Left renal cortex interstitium (tissue), 4 donors: ENCODE measurements at regions not wholly inside any gene's neighbourhood (a gene's known extent, or its start where the extent isn't known, plus 50 kb on each side); places are given as distances from the start of the nearest gene placed in this dataset.

Experiments used
- DNase-seq, 4 donors: peaks; one replicate each; pipeline ENCODE4 v3.0.0-alpha.2; 2013; ENCODE audit warnings: low read depth in 4 of 4, low spot score in 2 of 4, missing footprints in 1 of 4

- no peak for DNase-seq
Observed at GRCh38 chr1:4531842-4532241, 122.6 kb upstream of the AJAP1 start.

GRCh38 chr1:4532656-4533055 lies 121.8 kb upstream of the AJAP1 start:
- DNase-seq, result no peak

DNA sequence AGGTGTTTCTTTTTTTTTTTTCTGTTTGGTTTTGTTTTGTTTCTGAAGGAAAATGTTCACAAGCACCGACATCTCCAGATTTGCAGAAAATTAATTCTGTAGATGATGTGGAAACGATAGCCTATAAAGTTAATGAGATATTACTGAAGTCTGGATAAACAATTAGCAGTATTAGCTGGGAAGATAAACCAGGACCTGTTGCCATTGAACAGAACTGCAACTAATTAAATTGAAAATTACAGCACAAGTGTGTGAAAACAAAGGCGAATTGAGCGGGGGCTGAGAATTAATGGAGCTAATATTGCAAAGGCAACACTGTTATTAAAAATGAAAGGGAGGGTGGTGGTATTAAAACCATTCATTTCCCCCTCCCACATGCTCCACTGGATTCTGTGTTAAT lies 107.5 kb upstream of the AJAP1 start:
- no peak for DNase-seq

DNA sequence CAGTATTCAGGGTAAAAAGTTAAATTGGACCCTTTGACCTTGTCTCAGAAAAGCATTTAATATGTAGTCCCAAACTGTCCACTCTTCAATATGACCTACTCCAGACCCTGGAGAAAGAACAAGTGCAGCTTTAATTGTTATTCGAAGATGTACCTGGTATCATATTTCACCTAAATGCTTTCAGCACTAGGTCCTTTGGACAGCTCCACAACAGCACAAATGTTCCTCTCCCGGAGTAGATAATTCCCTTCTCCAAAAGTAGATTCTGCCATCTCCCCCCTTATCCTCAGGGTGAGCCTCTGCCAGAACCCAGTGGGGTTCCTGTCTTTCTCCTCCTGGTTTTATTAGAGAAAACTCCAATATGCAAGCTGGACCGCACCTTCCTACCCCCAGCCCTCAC lies 104.5 kb upstream of the AJAP1 start:
- no peak for DNase-seq

GRCh38 chr1:4550941-4551340 lies 103.5 kb upstream of the AJAP1 start:
- no peak for DNase-seq

- DNase-seq, result no peak
Observed at GRCh38 chr1:4551706-4552105, 102.7 kb upstream of the AJAP1 start.

GRCh38 chr1:4553761-4554160 lies 100.6 kb upstream of the AJAP1 start:
- DNase-seq, result no peak

GRCh38 chr1:4554271-4554865 lies 100.0 kb upstream of the AJAP1 start:
- no peak for DNase-seq

DNA sequence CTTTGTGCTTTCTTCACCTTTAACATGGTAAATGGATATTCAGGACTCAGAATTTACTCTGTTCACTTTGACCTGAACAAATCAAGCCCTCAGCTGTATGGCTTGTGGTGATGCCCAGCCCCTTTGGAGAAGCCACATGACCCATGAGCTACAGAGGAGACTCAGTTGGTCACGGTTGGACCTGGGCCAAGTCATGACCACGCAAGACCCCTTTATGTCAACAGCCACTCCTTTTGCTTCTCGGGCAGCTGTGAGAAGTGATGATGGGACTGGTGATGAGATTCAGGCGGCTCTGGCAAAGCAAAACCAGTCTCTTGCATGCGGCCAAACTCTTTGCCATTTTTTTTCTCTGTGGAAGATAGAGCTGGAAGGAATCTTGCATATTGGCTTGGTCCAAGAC lies 96.5 kb upstream of the AJAP1 start:
- DNase-seq, result no peak

GRCh38 chr1:4561205-4561604 lies 93.2 kb upstream of the AJAP1 start:
- DNase-seq, result no peak

DNA sequence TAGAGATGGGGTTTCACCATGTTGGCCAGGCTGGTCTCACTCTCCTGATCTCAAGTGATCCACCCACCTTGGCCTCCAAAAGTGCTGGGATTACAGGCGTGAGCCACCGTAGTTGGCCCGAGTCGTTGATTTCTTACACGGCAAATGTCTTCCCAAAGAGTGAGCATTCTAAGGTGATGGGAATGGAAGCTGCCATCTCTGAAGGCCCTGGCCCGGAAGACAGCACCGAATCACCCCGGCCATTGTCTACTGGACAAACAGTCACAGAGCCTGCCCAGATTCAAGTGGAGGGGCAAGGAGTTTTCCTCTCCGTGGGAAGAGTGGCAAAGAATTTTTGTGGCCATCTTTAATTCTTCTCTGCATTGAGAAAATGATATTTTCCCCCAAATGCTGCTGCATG lies 92.1 kb upstream of the AJAP1 start:
- no peak for DNase-seq

DNA sequence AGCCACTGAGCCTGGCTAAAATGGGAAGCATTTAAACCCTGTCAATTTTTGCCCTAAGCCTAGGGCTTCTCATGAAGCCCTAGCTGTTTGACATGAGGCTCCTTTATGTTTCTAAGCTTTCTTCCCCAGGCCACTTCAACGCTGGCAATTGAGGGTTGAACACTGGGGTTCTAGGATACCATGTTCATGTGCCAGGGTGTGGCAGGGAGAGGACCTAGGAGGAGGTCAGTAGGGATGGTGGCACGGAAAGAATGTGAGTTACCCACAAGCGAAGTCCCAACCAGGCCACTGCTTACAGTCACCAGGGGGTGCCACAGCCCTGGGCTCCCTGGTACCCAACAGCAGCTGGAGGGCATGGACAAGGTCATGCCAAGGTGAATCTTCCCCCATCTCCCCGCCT lies 90.8 kb upstream of the AJAP1 start:
- DNase-seq, result no peak

- no peak for DNase-seq
Observed at GRCh38 chr1:4564051-4564450, 90.4 kb upstream of the AJAP1 start.

- DNase-seq, result no peak
Observed at GRCh38 chr1:4565166-4565565, 89.2 kb upstream of the AJAP1 start.

- DNase-seq, result no peak
Observed at GRCh38 chr1:4565801-4566449, 88.5 kb upstream of the AJAP1 start.

DNA sequence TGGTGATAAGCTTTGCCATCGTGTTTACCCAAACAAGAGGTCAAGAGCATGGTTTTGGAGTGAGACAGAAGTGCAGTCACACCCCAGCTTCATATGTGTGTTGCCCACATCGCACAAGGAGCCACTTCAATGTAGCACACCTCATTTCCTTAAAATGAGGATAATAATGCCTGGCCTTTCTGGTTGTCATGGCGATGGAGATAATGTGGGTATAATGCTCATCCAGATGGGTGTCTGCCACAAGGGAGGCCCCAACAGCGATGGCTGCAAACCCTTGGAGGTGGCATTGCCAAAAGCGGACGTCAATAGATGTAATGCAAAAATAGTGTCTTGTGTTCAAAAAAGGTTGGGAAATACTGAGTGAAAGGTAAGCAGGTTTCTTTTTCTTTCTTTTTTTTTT lies 83.1 kb upstream of the AJAP1 start:
- no peak for DNase-seq

GRCh38 chr1:4573526-4573925 lies 80.9 kb upstream of the AJAP1 start:
- no peak for DNase-seq

DNA sequence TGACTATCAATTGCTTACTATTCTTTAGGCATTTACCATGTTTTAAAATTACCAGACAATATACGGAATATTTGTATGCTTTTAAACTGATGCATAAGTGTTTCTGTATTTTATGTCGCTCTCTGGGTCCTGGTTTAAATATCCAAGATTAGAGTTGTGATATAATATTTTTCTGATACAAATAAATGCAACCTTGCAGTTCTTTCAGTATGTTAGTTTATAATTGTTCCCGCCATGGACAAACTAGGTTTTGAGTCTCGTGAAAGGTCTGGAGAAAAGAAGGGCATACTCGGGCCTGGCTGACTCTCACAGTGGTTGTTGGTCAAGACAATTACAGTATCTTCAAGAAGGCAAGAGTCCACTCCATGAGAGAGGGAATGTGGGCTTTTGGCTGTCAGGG lies 72.6 kb upstream of the AJAP1 start:
- DNase-seq, result no peak

DNA sequence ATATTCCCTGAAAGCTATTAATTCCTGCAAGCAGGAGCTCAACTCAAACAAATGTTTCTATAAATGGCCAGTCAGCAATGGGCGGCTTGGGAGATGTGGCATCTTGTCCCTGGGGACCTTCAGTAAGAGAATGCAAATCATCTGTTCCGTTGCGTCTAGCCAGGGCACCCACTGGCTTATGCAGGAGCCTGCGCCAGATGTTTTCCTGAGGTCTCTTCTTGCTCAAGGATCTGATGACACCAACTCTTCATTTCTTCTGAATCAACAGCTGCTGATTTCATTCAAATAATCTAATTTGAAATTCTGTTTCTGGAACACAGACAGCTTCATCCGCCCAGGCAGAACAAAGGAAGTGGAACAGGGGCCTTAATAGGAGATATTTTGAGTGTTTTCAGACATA lies 70.0 kb upstream of the AJAP1 start:
- no peak for DNase-seq

DNA sequence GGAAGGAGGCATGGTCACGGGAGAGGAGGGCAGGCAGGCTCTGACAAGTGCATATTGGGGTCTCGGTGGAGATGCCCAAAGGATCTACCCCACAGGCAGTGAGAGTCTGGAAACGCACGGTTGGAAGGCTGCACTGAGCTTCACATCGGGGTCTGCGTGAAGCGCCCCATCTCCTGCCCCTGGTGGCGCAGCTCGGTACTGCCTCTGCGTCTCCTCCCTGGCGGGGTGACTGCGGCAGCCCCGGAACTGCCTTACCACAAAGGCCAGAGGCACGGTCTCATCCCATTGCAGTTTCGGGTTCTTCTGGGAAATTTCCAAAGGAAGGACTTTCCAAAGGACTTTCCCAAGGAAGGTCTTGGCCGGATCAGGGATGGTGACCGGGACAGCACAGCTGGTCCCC lies 69.2 kb upstream of the AJAP1 start:
- no peak for DNase-seq

DNA sequence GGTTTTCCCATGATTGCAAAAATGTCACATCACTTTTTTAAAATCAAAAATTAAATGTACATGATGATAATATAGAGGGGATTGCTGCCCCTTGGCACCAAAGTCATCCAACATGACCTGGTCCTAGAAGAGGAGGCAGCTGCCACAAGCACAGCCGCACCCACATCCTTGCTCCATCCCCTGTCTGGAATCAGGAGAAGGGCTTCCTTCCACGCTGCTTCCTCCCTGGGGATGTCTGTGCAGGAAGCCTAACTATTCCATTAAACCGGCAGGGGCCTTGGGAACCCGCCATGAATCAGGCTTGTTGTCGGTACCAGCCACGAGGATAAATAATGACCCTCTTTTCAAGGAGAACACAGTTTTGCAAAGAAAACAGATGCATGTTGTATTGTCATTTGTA lies 68.7 kb upstream of the AJAP1 start:
- no peak for DNase-seq

DNA sequence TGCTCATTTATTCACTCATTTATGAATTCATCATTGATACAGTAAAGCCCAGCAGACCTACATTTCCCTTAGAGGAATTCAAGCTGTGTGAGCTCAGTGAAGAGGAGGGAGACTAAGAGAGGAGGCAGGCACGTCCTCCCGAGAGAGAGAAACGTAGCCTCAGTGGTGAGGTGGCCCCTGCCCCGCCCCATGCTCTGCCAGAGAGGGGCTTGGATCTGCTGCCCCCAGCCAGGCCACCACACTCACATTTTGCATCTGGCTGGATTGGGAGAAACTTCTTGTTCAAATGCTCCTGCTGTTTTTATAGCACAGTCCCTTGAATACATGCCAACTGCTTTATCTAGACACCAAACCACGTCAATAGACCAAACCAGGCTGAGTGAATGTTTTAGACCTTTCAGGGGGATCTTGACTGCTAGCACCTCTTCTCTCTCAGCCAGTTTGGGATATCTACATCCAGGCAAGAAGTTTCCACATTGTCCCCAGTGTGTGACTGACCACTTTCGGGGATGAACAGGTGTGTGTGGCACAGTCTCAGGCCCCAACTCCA lies 67.7 kb upstream of the AJAP1 start:
- DNase-seq, result no peak

GRCh38 chr1:4587721-4588120 lies 66.7 kb upstream of the AJAP1 start:
- no peak for DNase-seq
